Skeletal muscle tissue (tissue), 3 donors: ENCODE measurements at regions not wholly inside any gene's neighbourhood (a gene's known extent, or its start where the extent isn't known, plus 50 kb on each side); places are given as distances from the start of the nearest gene placed in this dataset.
"Not testable (repeated sequence)": the region's sequence is repeated elsewhere in the genome, so short reads cannot be mapped to it uniquely, and the experiment has no call there.

Source experiments
- H3K27ac ChIP-seq: one replicate; pipeline ENCODE4 v1.7.0; 2013; ENCODE audit warnings: mild to moderate bottlenecking, low read depth, low read length, inconsistent platforms
- H3K27me3 ChIP-seq, 3 donors: one replicate each; pipeline ENCODE4 v1.7.0; 2013; ENCODE audit warnings: low read length in 3 of 3; ENCODE audit not compliant: control insufficient read depth in 3 of 3, insufficient read depth in 3 of 3
- H3K36me3 ChIP-seq, 3 donors: one replicate each; pipeline ENCODE4 v1.7.0; 2013; ENCODE audit warnings: low read length in 3 of 3; ENCODE audit not compliant: control insufficient read depth in 3 of 3, insufficient read depth in 3 of 3
- H3K4me1 ChIP-seq, 3 donors: one replicate each; pipeline ENCODE4 v1.7.0; 2013; ENCODE audit warnings: low read length in 3 of 3, mild to moderate bottlenecking in 3 of 3; ENCODE audit not compliant: control insufficient read depth in 3 of 3, insufficient read depth in 3 of 3
- H3K4me3 ChIP-seq, 3 donors: one replicate each; pipeline ENCODE4 v1.7.0; 2013; ENCODE audit warnings: low read length in 3 of 3
- H3K9ac ChIP-seq, 3 donors: one replicate each; pipeline ENCODE4 v1.7.0; 2013; ENCODE audit warnings: low read length in 3 of 3, mild to moderate bottlenecking in 3 of 3, moderate library complexity in 2 of 3, low read depth in 1 of 3
- H3K9me3 ChIP-seq, 3 donors: one replicate each; pipeline ENCODE4 v1.7.0; 2013; ENCODE audit warnings: low read length in 3 of 3; ENCODE audit not compliant: control insufficient read depth in 3 of 3
- donor health status: Osteomylitis.

DNA sequence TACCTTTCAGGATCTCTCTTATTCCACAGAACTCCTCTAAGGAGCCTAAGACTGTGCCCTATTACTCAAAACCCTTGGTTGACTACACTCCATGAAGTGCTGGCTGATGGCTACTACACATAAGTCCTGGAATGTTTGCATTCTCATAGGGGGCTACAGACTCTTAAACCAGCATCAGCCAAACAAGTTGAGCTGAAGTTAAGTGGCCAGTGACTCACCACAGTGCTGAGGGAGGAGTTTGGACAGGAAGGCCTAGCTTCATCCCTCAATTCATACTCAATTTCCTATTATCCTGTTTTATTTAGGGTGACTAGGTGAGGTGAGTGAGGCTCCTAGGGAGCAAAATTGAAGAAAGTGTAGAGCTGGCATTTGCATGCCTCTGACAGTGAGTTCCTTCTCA lies 246.7 kb downstream of the SMAD2 start:
- no peak overlapping the region for H3K9ac ChIP-seq
- no peaks in the 10 kb centered on the region for H3K27me3 ChIP-seq
- H3K36me3 ChIP-seq, result no peaks in the 10 kb centered on the region
- no peak overlapping the region for H3K27ac ChIP-seq
- H3K9me3 ChIP-seq, result peaks cover 0 to 4% (median 0%) of the 10 kb centered on the region in 3 donors
- H3K4me3 ChIP-seq, result no peak overlapping the region
- H3K4me1 ChIP-seq, result no peaks in the 10 kb centered on the region

GRCh38 chr18:47682876-47683275 lies 247.6 kb downstream of the SMAD2 start:
- Histone ChIP-seq H3K4me3 (no peak overlapping the region), H3K4me1 (no peaks in the 10 kb centered on the region), H3K9ac (no peak overlapping the region), H3K9me3 (peaks cover 0 to 4% (median 0%) of the 10 kb centered on the region in 3 donors), H3K27me3 (no peaks in the 10 kb centered on the region), H3K36me3 (no peaks in the 10 kb centered on the region), H3K27ac (no peak overlapping the region)

- Histone ChIP-seq H3K4me1 (no peaks in the 10 kb centered on the region), H3K27me3 (no peaks in the 10 kb centered on the region), H3K9me3 (peaks cover 0 to 4% (median 0%) of the 10 kb centered on the region in 3 donors)
These were observed 250.0 kb downstream of the SMAD2 start for GRCh38 chr18:47680488-47680887.

GRCh38 chr18:47679864-47680263 lies 250.6 kb downstream of the SMAD2 start:
- no peaks in the 10 kb centered on the region for H3K9me3 ChIP-seq
- no peak overlapping the region for H3K4me3 ChIP-seq
- H3K9ac ChIP-seq, result no peak overlapping the region
- no peaks in the 10 kb centered on the region for H3K36me3 ChIP-seq
- H3K4me1 ChIP-seq, result no peaks in the 10 kb centered on the region
- no peaks in the 10 kb centered on the region for H3K27me3 ChIP-seq
- H3K27ac ChIP-seq, result no peak overlapping the region

More at GRCh38 chr18:47680488-47680887, 250.0 kb downstream of the SMAD2 start:
- no peaks in the 10 kb centered on the region for H3K36me3 ChIP-seq
- H3K9ac ChIP-seq, result no peak overlapping the region
- no peak overlapping the region for H3K27ac ChIP-seq
- no peak overlapping the region for H3K4me3 ChIP-seq

DNA sequence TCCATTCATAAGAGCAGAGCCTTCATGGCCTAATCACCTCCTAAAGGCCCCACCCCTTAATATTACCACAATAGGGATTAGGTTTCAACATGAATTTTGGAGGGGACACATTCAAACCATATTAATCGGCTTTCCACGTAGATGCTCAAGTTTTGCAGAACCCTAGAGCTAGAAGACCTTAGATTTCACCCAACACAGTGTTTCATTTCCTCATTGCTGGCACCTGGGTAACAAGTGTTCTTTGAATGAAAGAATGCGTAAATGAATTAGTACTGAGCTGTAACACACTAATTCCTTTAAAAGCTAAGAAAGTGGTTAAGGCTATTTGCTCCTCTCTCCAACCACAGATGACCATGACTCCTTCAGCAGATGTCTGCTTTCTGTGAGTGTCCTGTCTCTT lies 252.5 kb downstream of the SMAD2 start:
- Histone ChIP-seq H3K27ac (no peak overlapping the region), H3K4me3 (no peak overlapping the region), H3K4me1 (no peaks in the 10 kb centered on the region), H3K27me3 (peaks cover 0 to 4% (median 0%) of the 10 kb centered on the region in 3 donors), H3K9me3 (no peaks in the 10 kb centered on the region), H3K9ac (no peak overlapping the region), H3K36me3 (no peaks in the 10 kb centered on the region)

GRCh38 chr18:47669815-47670214 lies 260.6 kb downstream of the SMAD2 start:
- no peaks in the 10 kb centered on the region for H3K9me3 ChIP-seq
- peaks cover 4 to 6% (median 5%) of the 10 kb centered on the region in 3 donors for H3K27me3 ChIP-seq
- no peak overlapping the region for H3K4me3 ChIP-seq
- H3K9ac ChIP-seq, result no peak overlapping the region
- no peak overlapping the region for H3K27ac ChIP-seq
- H3K4me1 ChIP-seq, result no peaks in the 10 kb centered on the region
- no peaks in the 10 kb centered on the region for H3K36me3 ChIP-seq

- no peaks in the 10 kb centered on the region for H3K4me1 ChIP-seq
- H3K36me3 ChIP-seq, result no peaks in the 10 kb centered on the region
- H3K9ac ChIP-seq, result no peak overlapping the region
- no peak overlapping the region for H3K27ac ChIP-seq
- peaks cover 0 to 6% (median 5%) of the 10 kb centered on the region in 3 donors for H3K27me3 ChIP-seq
- no peak overlapping the region for H3K4me3 ChIP-seq
- H3K9me3 ChIP-seq, result peaks cover 0 to 7% (median 0%) of the 10 kb centered on the region in 3 donors
These were observed 272.0 kb downstream of the SMAD2 start for GRCh38 chr18:47658498-47658897.

DNA sequence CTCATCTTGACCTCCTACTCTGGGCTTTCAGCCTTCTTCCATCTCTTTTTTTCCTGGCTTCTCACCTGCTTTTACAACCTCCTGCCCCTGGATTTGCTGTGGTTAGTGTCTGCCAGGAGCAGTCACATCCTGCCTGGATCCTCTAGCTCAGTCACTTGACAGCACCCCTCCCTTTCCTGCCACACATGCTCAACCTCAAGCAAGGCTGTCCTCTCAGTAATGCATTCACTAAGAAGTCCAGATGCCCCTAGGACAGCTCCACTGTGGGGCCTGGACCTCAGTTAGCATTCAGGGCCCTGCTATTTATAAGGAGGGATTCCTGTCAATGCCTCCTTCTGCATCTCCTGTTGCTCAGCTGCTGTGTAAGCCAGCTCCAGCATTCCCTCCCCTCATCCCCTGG lies 275.5 kb downstream of the SMAD2 start:
- H3K36me3 ChIP-seq, result no peaks in the 10 kb centered on the region
- H3K27ac ChIP-seq, result no peak overlapping the region
- H3K4me3 ChIP-seq, result no peak overlapping the region
- H3K9me3 ChIP-seq, result peaks cover 0 to 7% (median 0%) of the 10 kb centered on the region in 3 donors
- no peak overlapping the region for H3K9ac ChIP-seq
- peaks cover 0 to 6% (median 5%) of the 10 kb centered on the region in 3 donors for H3K27me3 ChIP-seq
- no peaks in the 10 kb centered on the region for H3K4me1 ChIP-seq

DNA sequence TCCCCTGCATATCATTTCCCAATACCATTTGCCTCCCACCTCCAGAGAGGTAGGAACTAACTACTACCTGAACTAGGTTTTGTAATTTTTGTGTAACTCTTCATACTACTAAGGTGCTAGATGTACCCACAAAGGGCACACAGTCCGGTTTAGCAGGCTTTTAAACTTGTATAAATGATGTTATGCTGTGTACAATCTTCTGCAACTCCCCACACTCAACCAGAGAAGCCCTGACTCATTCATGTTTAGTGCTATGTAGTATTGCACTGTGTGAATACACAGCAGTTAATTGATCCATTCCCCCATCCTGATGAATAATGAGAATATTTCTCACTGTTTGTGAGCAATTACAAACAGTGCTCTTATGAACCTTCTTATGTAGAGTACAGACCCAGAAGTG lies 285.6 kb downstream of the SMAD2 start:
- Histone ChIP-seq H3K9ac (no peak overlapping the region), H3K9me3 (peaks cover 0 to 4% (median 0%) of the 10 kb centered on the region in 3 donors), H3K36me3 (no peaks in the 10 kb centered on the region), H3K27me3 (no peaks in the 10 kb centered on the region), H3K4me1 (no peaks in the 10 kb centered on the region), H3K27ac (no peak overlapping the region), H3K4me3 (no peak overlapping the region)

DNA sequence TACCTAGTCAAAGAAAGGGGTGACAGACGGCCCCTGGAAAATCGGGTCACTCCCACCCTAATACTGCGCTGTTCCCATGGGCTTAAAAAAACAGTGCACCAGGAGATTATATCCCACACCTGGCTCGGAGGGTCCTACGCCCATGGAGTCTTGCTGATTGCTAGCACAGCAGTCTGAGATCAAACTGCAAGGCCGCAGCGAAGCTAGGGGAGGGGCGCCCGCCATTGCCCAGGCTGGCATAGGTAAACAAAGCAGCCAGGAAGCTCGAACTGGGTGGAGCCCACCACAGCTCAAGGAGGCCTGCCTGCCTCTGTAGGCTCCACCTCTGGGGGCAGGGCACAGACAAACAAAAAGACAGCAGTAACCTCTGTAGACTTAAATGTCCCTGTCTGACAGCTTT lies 292.9 kb downstream of the SMAD2 start:
- not testable (repeated sequence) for H3K9ac ChIP-seq, H3K36me3 ChIP-seq

GRCh38 chr18:47635416-47635815 lies 295.0 kb downstream of the SMAD2 start:
- Histone ChIP-seq H3K4me3 (no peak overlapping the region), H3K9me3 (no peaks in the 10 kb centered on the region), H3K9ac (no peak overlapping the region), H3K27me3 (no peaks in the 10 kb centered on the region), H3K36me3 (no peaks in the 10 kb centered on the region), H3K27ac (no peak overlapping the region), H3K4me1 (no peaks in the 10 kb centered on the region)

More for the DNA sequence above, 292.9 kb downstream of the SMAD2 start:
- H3K4me3 ChIP-seq, H3K9me3 ChIP-seq, H3K27ac ChIP-seq, H3K4me1 ChIP-seq, H3K27me3 ChIP-seq: not testable (repeated sequence)
